IMR-90 (cell line): ENCODE measurements at regions not wholly inside any gene's neighbourhood (a gene's known extent, or its start where the extent isn't known, plus 50 kb on each side); places are given as distances from the start of the nearest gene placed in this dataset.
"Not testable (repeated sequence)": the region's sequence is repeated elsewhere in the genome, so short reads cannot be mapped to it uniquely, and the experiment has no call there.

Experiments
- CTCF ChIP-seq: conservative IDR thresholded peaks from 2 replicates; pipeline ENCODE4 v1.5.1; 2012; ENCODE audit warnings: mild to moderate bottlenecking, low read depth, low read length, improper control_type of control experiment
- MAFK ChIP-seq: IDR thresholded peaks from 2 replicates; pipeline ENCODE4 v1.6.1; 2012; ENCODE audit warnings: low read depth, low read length, improper control_type of control experiment
- MAZ ChIP-seq: IDR thresholded peaks from 2 replicates; pipeline ENCODE4 v1.6.1; 2012; ENCODE audit warnings: low read depth, mild to moderate bottlenecking, low read length, improper control_type of control experiment, moderate library complexity, borderline replicate concordance
- NFE2L2 ChIP-seq: fragments of 150-350 bp; IDR thresholded peaks from 2 replicates; pipeline ENCODE4 v1.6.1; 2016; ENCODE audit warnings: low read depth, mild to moderate bottlenecking, low read length
- POLR2A ChIP-seq: IDR thresholded peaks from 2 replicates; pipeline ENCODE4 v1.6.1; 2012; ENCODE audit warnings: mild to moderate bottlenecking, low read depth, low read length
- RAD21 ChIP-seq: IDR thresholded peaks from 2 replicates; pipeline ENCODE4 v1.6.1; 2012; ENCODE audit warnings: low read length, improper control_type of control experiment
- RFX5 ChIP-seq: IDR thresholded peaks from 2 replicates; pipeline ENCODE4 v1.8.0; 2012; ENCODE audit warnings: low read depth, mild to moderate bottlenecking, low read length, moderate library complexity
- SMC3 ChIP-seq: fragments of 150-350 bp; IDR thresholded peaks from 2 replicates; pipeline ENCODE4 v1.6.1; 2016; ENCODE audit warnings: low read depth, mild to moderate bottlenecking, antibody characterized with exemption, low read length, moderate library complexity
- USF2 ChIP-seq: fragments of 150-350 bp; IDR thresholded peaks from 2 replicates; pipeline ENCODE4 v1.6.1; 2017; ENCODE audit warnings: mild to moderate bottlenecking, antibody characterized with exemption, low read length, low read depth

GRCh38 chrX:114167276-114167675 is 416.6 kb upstream of the HTR2C start:
- not testable (repeated sequence) for TF ChIP-seq NFE2L2, CTCF, SMC3, USF2, POLR2A, MAZ, RAD21, RFX5, MAFK
